D721Med (cell line): ENCODE measurements at regions not wholly inside any gene's neighbourhood (a gene's known extent, or its start where the extent isn't known, plus 50 kb on each side); places are given as distances from the start of the nearest gene placed in this dataset.
"Not testable (repeated sequence)": the region's sequence is repeated elsewhere in the genome, so short reads cannot be mapped to it uniquely, and the experiment has no call there.

Experiments used
- DNase-seq: peaks from one replicate; pipeline ENCODE4 v3.0.0; 2011; ENCODE audit warnings: low spot score; ENCODE audit not compliant: insufficient read length
- FAIRE-seq: peaks from 2 replicates; lab custom pipeline; 2011; peaks lifted over from hg19 to GRCh38; lab: Jason Lieb, UNC
- TF ChIP-seq, protein P1 (sequence below): IDR thresholded peaks from 2 replicates; pipeline ENCODE4 v1.5.1; 2012; ENCODE audit warnings: mild to moderate bottlenecking, control low read depth; ENCODE audit not compliant: insufficient read depth; ENCODE audit errors: missing control alignments

DNA sequence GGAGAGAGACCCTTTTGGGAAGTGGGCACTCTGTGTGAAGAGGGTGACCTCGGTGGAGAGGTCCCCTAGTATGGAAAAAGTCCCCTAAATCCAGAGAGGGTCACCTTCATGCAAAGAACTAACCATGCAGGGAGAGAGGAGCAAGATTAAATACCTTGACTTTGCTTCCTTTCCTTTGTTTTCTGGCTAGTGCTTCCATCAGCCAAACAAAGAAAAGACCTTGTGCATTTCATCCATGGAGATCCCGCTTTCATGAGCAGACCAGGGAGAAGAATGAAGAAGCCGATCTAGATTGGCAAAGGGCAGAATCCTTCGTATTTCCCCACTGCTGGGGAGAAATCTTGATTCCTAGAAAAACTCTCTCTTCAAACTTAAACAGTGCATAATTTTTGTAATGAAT lies 813.3 kb upstream of the CDH6 start:
- FAIRE-seq (no peak), DNase-seq (no peak)
- TF ChIP-seq, protein P1, sequence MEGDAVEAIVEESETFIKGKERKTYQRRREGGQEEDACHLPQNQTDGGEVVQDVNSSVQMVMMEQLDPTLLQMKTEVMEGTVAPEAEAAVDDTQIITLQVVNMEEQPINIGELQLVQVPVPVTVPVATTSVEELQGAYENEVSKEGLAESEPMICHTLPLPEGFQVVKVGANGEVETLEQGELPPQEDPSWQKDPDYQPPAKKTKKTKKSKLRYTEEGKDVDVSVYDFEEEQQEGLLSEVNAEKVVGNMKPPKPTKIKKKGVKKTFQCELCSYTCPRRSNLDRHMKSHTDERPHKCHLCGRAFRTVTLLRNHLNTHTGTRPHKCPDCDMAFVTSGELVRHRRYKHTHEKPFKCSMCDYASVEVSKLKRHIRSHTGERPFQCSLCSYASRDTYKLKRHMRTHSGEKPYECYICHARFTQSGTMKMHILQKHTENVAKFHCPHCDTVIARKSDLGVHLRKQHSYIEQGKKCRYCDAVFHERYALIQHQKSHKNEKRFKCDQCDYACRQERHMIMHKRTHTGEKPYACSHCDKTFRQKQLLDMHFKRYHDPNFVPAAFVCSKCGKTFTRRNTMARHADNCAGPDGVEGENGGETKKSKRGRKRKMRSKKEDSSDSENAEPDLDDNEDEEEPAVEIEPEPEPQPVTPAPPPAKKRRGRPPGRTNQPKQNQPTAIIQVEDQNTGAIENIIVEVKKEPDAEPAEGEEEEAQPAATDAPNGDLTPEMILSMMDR: no peak

GRCh38 chr5:30376848-30377247 lies 816.6 kb upstream of the CDH6 start:
- TF ChIP-seq, protein P1: no peak
- DNase-seq (no peak), FAIRE-seq (no peak)

- TF ChIP-seq, protein P1: no peak
- FAIRE-seq (no peak), DNase-seq (no peak)
Measured at GRCh38 chr5:30368064-30368463, 825.4 kb upstream of the CDH6 start.

DNA sequence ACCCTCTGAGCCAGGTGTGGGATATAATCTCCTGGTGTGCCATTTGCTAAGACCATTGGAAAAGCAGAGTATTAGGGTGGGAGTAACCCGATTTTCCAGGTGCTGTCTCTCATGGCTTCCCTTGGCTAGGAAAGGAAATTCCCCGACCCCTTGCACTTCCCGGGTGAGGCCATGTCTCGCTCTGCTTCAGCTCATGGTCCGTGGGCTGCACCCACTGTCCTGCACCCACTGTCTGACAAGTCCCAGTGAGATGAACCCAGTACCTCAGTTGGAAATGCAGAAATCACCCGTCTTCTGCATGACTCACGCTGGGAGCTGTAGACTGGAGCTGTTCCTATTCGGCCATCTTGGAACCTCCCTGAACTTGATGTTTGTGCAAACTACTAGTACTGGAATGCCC lies 828.5 kb upstream of the CDH6 start:
- not testable (repeated sequence) for DNase-seq, FAIRE-seq

DNA sequence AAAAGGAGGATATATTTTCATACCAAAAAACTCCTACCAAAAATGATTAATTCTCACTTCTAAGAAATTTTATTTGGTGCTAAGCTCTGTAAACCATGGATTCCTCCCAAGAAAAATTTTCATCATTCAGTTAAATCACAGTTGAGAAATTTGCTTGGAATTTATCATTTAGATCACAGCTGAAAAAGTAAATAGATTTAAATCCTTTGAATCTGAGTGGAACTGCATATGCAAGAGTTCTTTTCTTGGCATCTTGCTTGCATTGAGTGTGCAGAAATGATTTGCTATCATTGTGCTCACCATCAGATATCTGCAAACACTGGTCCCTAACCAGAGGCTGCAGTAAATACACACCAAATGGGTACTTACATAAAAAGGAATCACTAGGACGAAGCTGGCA lies 836.1 kb upstream of the CDH6 start:
- no peak for FAIRE-seq
- TF ChIP-seq, protein P1: no peak
- no peak for DNase-seq

GRCh38 chr5:30355675-30356074 lies 837.8 kb upstream of the CDH6 start:
- DNase-seq (no peak), FAIRE-seq (no peak)
- TF ChIP-seq, protein P1: no peak

DNA sequence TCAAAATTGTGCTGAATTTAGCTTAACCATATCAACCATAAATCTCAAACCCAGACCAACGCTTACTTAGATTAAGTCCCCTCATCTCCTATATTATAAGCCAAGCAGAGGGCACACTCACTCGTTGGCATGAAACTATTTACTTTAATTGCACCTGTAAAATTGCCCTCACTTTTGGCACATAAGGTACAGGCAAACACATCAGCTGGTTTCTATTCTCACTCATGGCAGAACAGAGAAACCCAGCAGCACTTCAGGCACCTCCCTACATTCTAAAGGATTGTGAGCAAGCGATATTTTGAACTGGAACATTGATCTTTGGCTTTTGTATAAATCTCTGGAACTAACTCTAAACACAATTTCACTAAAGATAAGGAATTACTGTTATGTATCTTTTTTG lies 845.6 kb upstream of the CDH6 start:
- TF ChIP-seq, protein P1: no peak
- FAIRE-seq: no peak
- no peak for DNase-seq

DNA sequence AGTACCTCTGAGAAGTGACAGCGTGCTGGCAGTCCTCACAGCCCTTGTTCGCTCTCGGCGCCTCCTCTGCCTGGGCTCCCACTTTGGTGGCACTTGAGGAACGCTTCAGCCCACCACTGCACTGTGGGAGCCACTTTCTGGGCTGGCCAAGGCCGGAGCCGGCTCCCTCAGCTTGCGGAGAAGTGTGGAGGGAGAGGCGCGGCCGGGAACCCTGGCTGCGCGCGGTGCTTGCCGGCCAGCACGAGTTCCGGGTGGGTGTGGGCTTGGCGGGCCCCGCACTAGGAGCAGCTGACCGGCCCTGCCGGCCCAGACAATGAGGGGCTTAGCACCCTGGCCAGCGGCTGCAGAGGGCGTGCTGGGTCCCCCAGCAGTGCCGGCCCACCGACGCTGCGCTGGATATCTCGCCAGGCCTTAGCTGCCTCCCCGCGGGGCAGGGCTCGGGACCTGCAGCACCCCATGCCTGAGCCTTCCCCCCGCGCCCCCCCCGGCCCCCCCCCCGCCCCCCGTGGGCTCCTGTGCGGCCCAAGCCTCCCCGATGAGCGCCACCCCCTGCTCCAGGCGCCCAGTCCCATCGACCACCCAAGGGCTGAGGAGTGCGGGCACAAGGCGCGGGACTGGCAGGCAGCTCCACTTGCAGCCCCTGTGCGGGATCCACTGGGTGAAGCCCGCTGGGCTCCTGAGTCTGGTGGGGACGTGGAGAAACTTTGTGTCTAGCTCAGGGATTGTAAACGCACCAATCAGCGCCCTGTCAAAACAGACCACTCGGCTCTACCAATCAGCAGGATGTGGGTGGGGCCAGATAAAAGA lies 847.7 kb upstream of the CDH6 start:
- FAIRE-seq, DNase-seq: not testable (repeated sequence)
